NB4 (cell line): ENCODE measurements at regions not wholly inside any gene's neighbourhood (a gene's known extent, or its start where the extent isn't known, plus 50 kb on each side); places are given as distances from the start of the nearest gene placed in this dataset.
"Not testable (repeated sequence)": the region's sequence is repeated elsewhere in the genome, so short reads cannot be mapped to it uniquely, and the experiment has no call there.

ENCODE experiments used
- DNase-seq: peaks from one replicate; pipeline ENCODE4 v3.0.0; 2010; ENCODE audit warnings: low read depth
- H3K4me3 ChIP-seq: one replicate; pipeline ENCODE4 v1.5.1; 2011; ENCODE audit warnings: mild to moderate bottlenecking, low read depth, low read length, moderate library complexity
- MAX ChIP-seq: IDR thresholded peaks from 2 replicates; pipeline ENCODE4 v1.6.1; 2011; ENCODE audit warnings: low read depth, low read length
- MYC ChIP-seq: IDR thresholded peaks from 2 replicates; pipeline ENCODE4 v1.6.1; 2011; ENCODE audit warnings: low read depth, low read length
- POLR2A ChIP-seq: IDR thresholded peaks from 2 replicates; pipeline ENCODE4 v1.6.1; 2011; ENCODE audit warnings: mild to moderate bottlenecking; ENCODE audit not compliant: insufficient read length; ENCODE audit errors: extremely low read depth
- TF ChIP-seq, protein P1 (sequence below): IDR thresholded peaks from one replicate; pipeline ENCODE4 v1.5.1; 2012; ENCODE audit warnings: low read depth, low read length

- no peak for DNase-seq
- no peak overlapping the region for H3K4me3 ChIP-seq
- TF ChIP-seq MYC (no peak), POLR2A (no peak), MAX (no peak)
- TF ChIP-seq, protein P1, sequence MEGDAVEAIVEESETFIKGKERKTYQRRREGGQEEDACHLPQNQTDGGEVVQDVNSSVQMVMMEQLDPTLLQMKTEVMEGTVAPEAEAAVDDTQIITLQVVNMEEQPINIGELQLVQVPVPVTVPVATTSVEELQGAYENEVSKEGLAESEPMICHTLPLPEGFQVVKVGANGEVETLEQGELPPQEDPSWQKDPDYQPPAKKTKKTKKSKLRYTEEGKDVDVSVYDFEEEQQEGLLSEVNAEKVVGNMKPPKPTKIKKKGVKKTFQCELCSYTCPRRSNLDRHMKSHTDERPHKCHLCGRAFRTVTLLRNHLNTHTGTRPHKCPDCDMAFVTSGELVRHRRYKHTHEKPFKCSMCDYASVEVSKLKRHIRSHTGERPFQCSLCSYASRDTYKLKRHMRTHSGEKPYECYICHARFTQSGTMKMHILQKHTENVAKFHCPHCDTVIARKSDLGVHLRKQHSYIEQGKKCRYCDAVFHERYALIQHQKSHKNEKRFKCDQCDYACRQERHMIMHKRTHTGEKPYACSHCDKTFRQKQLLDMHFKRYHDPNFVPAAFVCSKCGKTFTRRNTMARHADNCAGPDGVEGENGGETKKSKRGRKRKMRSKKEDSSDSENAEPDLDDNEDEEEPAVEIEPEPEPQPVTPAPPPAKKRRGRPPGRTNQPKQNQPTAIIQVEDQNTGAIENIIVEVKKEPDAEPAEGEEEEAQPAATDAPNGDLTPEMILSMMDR: no peak
These were observed 150.7 kb upstream of the BET1 start for GRCh38 chr7:94154858-94155257.

GRCh38 chr7:94157659-94158306 lies 153.6 kb upstream of the BET1 start:
- H3K4me3 ChIP-seq: not testable (repeated sequence)
- DNase-seq: peak; percentile 14

GRCh38 chr7:94160719-94161435 lies 156.7 kb upstream of the BET1 start:
- TF ChIP-seq MAX (no peak), MYC (no peak), POLR2A (no peak)
- TF ChIP-seq, protein P1: no peak
- DNase-seq: peak; percentile 18
- H3K4me3 ChIP-seq: no peak overlapping the region

DNA sequence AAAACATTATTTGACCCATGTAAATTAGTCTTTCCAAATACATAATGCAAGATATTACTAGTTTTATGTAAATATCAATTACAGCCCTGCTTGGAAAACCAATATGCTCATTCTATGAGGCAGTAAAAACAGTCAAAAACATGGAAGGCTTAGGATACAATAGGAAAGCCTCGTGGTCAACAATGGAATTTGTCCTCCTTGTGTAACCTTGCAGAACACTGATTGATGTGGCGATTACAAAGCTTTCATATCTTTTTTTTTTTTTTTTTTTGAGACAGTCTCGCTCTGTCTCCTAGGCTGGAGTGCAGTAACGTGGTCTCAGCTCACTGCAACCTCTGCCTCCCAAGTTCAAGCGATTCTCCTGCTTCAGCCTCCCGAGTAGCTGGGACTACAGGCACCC lies 157.3 kb upstream of the BET1 start:
- TF ChIP-seq, protein P1: no peak
- TF ChIP-seq MYC (no peak), POLR2A (no peak), MAX (no peak)
- no peak overlapping the region for H3K4me3 ChIP-seq
- no peak for DNase-seq

- no peak overlapping the region for H3K4me3 ChIP-seq
- TF ChIP-seq MYC: no peak
- TF ChIP-seq POLR2A: no peak
- no peak for TF ChIP-seq MAX
- TF ChIP-seq, protein P1: no peak
- DNase-seq: no peak
These were observed 165.5 kb upstream of the BET1 start for GRCh38 chr7:94169682-94170081.

- no peak overlapping the region for H3K4me3 ChIP-seq
- TF ChIP-seq, protein P1: no peak
- TF ChIP-seq MAX (no peak), POLR2A (no peak), MYC (no peak)
- no peak for DNase-seq
These were observed 166.7 kb upstream of the BET1 start for GRCh38 chr7:94170836-94171235.
